ENCODE measurements at regions not wholly inside any gene's neighbourhood (a gene's known extent, or its start where the extent isn't known, plus 50 kb on each side); places are given as distances from the start of the nearest gene placed in this dataset.

DNA sequence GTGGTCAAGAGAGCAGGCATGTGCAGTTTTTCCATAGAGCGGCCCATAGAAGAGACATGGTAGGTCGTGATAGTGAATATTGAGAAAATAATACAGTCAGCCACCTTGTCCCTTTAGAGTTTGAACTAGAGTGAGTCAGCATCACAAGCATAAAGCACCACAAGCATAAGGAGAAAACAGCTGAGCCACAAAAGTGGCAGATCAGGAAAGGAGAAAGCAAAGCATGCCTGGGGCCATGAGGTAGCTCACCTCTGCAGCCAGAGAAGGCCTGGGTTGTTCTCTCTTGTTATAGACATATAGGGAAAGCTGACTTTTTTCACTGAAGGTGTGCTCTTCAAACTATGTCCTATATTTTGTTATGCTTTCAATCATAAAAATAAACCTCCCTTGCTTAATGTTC lies 879.0 kb downstream of the DSC3 start:
- TF ChIP-seq EZH2 (IDR thresholded peaks at IDR 0.05; ENCODE audit: borderline replicate concordance, insufficient read depth, low read depth, low read length, poor library complexity, severe bottlenecking) = no peak
- TF ChIP-seq, protein P1, sequence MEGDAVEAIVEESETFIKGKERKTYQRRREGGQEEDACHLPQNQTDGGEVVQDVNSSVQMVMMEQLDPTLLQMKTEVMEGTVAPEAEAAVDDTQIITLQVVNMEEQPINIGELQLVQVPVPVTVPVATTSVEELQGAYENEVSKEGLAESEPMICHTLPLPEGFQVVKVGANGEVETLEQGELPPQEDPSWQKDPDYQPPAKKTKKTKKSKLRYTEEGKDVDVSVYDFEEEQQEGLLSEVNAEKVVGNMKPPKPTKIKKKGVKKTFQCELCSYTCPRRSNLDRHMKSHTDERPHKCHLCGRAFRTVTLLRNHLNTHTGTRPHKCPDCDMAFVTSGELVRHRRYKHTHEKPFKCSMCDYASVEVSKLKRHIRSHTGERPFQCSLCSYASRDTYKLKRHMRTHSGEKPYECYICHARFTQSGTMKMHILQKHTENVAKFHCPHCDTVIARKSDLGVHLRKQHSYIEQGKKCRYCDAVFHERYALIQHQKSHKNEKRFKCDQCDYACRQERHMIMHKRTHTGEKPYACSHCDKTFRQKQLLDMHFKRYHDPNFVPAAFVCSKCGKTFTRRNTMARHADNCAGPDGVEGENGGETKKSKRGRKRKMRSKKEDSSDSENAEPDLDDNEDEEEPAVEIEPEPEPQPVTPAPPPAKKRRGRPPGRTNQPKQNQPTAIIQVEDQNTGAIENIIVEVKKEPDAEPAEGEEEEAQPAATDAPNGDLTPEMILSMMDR (IDR thresholded peaks at IDR 0.05) = no peak

All from B cell (primary cell).